Caki2 (cell line): ENCODE measurements at regions not wholly inside any gene's neighbourhood (a gene's known extent, or its start where the extent isn't known, plus 50 kb on each side); places are given as distances from the start of the nearest gene placed in this dataset.

ENCODE experiments used
- DNase-seq: peaks from one replicate; pipeline ENCODE4 v3.0.0-alpha.2; 2015; ENCODE audit warnings: low read depth
- in situ Hi-C: cut with HindIII; loops from 2 replicates; pipeline ENCODE4 v1.10.0; 2016; ENCODE audit warnings: low sequenced_read_pairs, low pct_unique_long_range_greater_than_20kb, mixed read lengths

DNA sequence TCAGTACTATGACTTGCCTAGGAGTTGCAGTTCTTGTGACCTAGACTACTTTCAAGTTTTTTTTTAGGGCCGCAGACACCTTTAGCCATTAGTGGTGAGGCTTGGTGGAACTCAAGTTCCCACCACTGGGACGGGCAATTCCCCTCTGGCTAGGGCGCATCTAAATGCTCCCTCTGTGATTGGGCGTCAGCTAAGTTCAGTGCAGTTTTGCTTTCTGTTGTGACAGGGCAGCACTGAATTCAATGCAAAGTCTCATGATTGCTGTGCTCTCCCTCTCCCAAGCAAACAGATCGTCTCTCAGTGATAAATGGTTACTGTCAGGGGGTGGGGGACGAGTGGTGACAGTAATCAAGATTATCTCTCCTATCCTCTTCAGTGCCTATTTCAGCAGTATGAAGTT, 52.7 kb upstream of the FRMPD3 start:
- DNase-seq = no peak
- in situ Hi-C loops = no loop called here

DNA sequence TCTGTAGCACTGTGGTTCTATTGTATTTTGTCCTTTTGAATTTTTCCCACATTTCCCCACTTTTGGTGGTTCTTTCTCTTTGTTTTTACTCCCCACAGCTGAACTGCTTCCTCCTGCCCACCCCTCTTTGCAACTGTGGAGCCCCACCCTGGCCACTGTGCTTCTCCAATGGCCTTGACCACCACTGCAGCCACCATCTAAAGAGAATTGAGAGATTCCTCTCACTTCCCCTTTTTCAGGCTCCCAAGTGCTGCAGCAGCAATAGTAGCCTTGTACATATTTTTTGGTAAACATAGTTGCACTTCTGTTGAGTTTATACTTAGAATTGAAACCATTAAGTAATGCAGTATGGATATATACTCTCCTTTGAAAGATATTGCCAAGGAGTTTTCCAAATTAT, 51.3 kb upstream of the FRMPD3 start:
- in situ Hi-C loops = no loop called here

More for the DNA sequence above, 51.3 kb upstream of the FRMPD3 start:
- no peak for DNase-seq
